Prostate gland (tissue), 2 donors: ENCODE measurements at regions not wholly inside any gene's neighbourhood (a gene's known extent, or its start where the extent isn't known, plus 50 kb on each side); places are given as distances from the start of the nearest gene placed in this dataset.
"Not testable (repeated sequence)": the region's sequence is repeated elsewhere in the genome, so short reads cannot be mapped to it uniquely, and the experiment has no call there.

ENCODE experiments used
- DNase-seq: peaks from one replicate; pipeline ENCODE4 v3.0.0-alpha.2; 2019; ENCODE audit warnings: low spot score
- H3K27ac ChIP-seq, 2 donors: fragments of 200-600 bp; sonication (generic); 2 replicates each; pipeline ENCODE4 v1.5.1; 2017 to 2019
- H3K27me3 ChIP-seq: fragments of 200-600 bp; sonication (generic); replicated peaks from 2 replicates; pipeline ENCODE4 v1.5.1; 2019; ENCODE audit not compliant: insufficient read depth
- H3K36me3 ChIP-seq, 2 donors: fragments of 200-600 bp; sonication (generic); 1 replicate in 1 of 2; 2 replicates in 1 of 2; pipeline versions ENCODE4 v1.5.1 to v1.8.1; 2017 to 2019
- H3K4me1 ChIP-seq: fragments of 200-600 bp; sonication (generic); replicated peaks from 2 replicates; pipeline ENCODE4 v1.5.1; 2019
- H3K4me3 ChIP-seq, 2 donors: fragments of 200-600 bp; sonication (generic); 2 replicates each; pipeline ENCODE4 v1.5.1; 2017 to 2019
- H3K9me3 ChIP-seq: fragments of 200-600 bp; sonication (generic); 2 replicates; pipeline ENCODE4 v1.5.1; 2017
- CTCF ChIP-seq, 4 experiments: fragments of 200-600 bp in 2 of 4; fragments of 450-650 bp in 2 of 4; sonication (generic) in 2 of 4; IDR thresholded peaks; 1 replicate in 3 of 4; 2 replicates in 1 of 4; pipeline ENCODE4 v1.5.1; 2016 to 2019; ENCODE audit warnings: antibody characterized with exemption in 4 of 4, mild to moderate bottlenecking in 2 of 4, moderate library complexity in 2 of 4
- POLR2A ChIP-seq: fragments of 450-650 bp; IDR thresholded peaks from one replicate; pipeline ENCODE4 v1.6.1; 2016; ENCODE audit warnings: antibody characterized with exemption, mild to moderate bottlenecking
- POLR2AphosphoS5 ChIP-seq: sonication (generic); formaldehyde crosslinking; IDR thresholded peaks from one replicate; pipeline ENCODE4 v1.6.1; 2017; ENCODE audit warnings: antibody characterized with exemption
- WGBS: methylation state at CpG from one replicate; pipeline ENCODE4 v1.1.5; 2018; 5-methylcytosine and 5-hydroxymethylcytosine counted together
- intact Hi-C: fragments of 100-400 bp; cut with DNase I; formaldehyde crosslinking; loops from one replicate; pipeline ENCODE4 v1.14.2; 2022

- intact Hi-C loops = no loop called here
- TF ChIP-seq POLR2AphosphoS5 (no peak), POLR2A (no peak), CTCF (IDR thresholded peaks at IDR 0.05) (no peak)
- WGBS = 70% methylated on average over 7 of the region's 7 CpGs
- Histone ChIP-seq H3K27ac (no peak overlapping the region), H3K9me3 (no peaks in the 10 kb centered on the region), H3K4me1 (peaks cover 3% of the 10 kb centered on the region), H3K36me3 (no peaks in the 10 kb centered on the region), H3K27me3 (no peaks in the 10 kb centered on the region), H3K4me3 (no peak overlapping the region)
- no peak for DNase-seq
Measured at GRCh38 chr7:77484785-77485184, 52.3 kb upstream of the PTPN12 start.

GRCh38 chr7:77482015-77482414 lies 55.1 kb upstream of the PTPN12 start:
- TF ChIP-seq CTCF (IDR thresholded peaks at IDR 0.05) = no peak
- TF ChIP-seq POLR2AphosphoS5 = peak; percentile 84
- no peak for TF ChIP-seq POLR2A
- WGBS = 33% methylated on average over 3 of the region's 3 CpGs
- Histone ChIP-seq H3K9me3 (no peaks in the 10 kb centered on the region), H3K36me3 (no peaks in the 10 kb centered on the region), H3K27me3 (no peaks in the 10 kb centered on the region), H3K27ac (peak overlapping the region; percentile 50 to 59), H3K4me1 (peaks cover 3% of the 10 kb centered on the region), H3K4me3 (no peak overlapping the region)
- DNase-seq = peak; percentile 85
- intact Hi-C loops = no loop called here

- H3K27me3 ChIP-seq = no peaks in the 10 kb centered on the region
- intact Hi-C loops = no loop called here
- DNase-seq = no peak
- peaks cover 3% of the 10 kb centered on the region for H3K4me1 ChIP-seq
- H3K27ac ChIP-seq = peak overlapping the region; percentile 50 to 59
- H3K4me3 ChIP-seq = no peak overlapping the region
- H3K36me3 ChIP-seq = no peaks in the 10 kb centered on the region
- no peaks in the 10 kb centered on the region for H3K9me3 ChIP-seq
- TF ChIP-seq POLR2A (no peak), CTCF (IDR thresholded peaks at IDR 0.05) (no peak), POLR2AphosphoS5 (no peak)
- 67% methylated on average over 2 of the region's 2 CpGs for WGBS
Measured at GRCh38 chr7:77481615-77482014, 55.5 kb upstream of the PTPN12 start.

GRCh38 chr7:77480102-77480627 lies 56.9 kb upstream of the PTPN12 start:
- DNase-seq, H3K4me1 ChIP-seq, H3K27ac ChIP-seq, H3K4me3 ChIP-seq, intact Hi-C loops, H3K27me3 ChIP-seq, H3K9me3 ChIP-seq, H3K36me3 ChIP-seq: not testable (repeated sequence)
- 90% methylated on average over 4 of the region's 4 CpGs for WGBS

- H3K27me3 ChIP-seq = no peaks in the 10 kb centered on the region
- H3K4me1 ChIP-seq = peaks cover 3% of the 10 kb centered on the region
- WGBS = 53% methylated on average over 3 of the region's 3 CpGs
- intact Hi-C loops = no loop called here
- DNase-seq = peak; percentile 51
- H3K27ac ChIP-seq = peak overlapping the region in 1 of 2 donors; percentile 26
- no peaks in the 10 kb centered on the region for H3K9me3 ChIP-seq
- no peaks in the 10 kb centered on the region for H3K36me3 ChIP-seq
- TF ChIP-seq POLR2AphosphoS5 (peak; percentile 82), CTCF (IDR thresholded peaks at IDR 0.05) (no peak)
- no peak overlapping the region for H3K4me3 ChIP-seq
Measured at GRCh38 chr7:77479536-77480088, 57.5 kb upstream of the PTPN12 start.
